ENCODE measurements at regions not wholly inside any gene's neighbourhood (a gene's known extent, or its start where the extent isn't known, plus 50 kb on each side); places are given as distances from the start of the nearest gene placed in this dataset.

- peak in 1 of 2 experiments; percentile 21 for DNase-seq
These were observed 71.6 kb upstream of the ZPBP start for GRCh38 chr7:50164559-50165170.

- DNase-seq: no peak
These were observed 67.2 kb upstream of the ZPBP start for GRCh38 chr7:50160206-50160605.

- no peak for DNase-seq
These were observed 66.1 kb upstream of the ZPBP start for GRCh38 chr7:50159154-50159553.

- DNase-seq: no peak
These were observed 63.7 kb upstream of the ZPBP start for GRCh38 chr7:50156706-50157105.

- no peak for DNase-seq
These were observed 63.1 kb upstream of the ZPBP start for GRCh38 chr7:50156163-50156562.

- no peak for DNase-seq
These were observed 62.7 kb upstream of the ZPBP start for GRCh38 chr7:50155755-50156154.

- DNase-seq: no peak
These were observed 60.9 kb upstream of the ZPBP start for GRCh38 chr7:50153995-50154394.

- no peak for DNase-seq
These were observed 60.1 kb upstream of the ZPBP start for GRCh38 chr7:50153148-50153547.

- no peak for DNase-seq
These were observed 59.4 kb upstream of the ZPBP start for GRCh38 chr7:50152486-50152885.

GRCh38 chr7:50151661-50152060, 58.6 kb upstream of the ZPBP start:
- no peak for DNase-seq

- DNase-seq: no peak
These were observed 58.0 kb upstream of the ZPBP start for GRCh38 chr7:50151001-50151400.

GRCh38 chr7:50149369-50149768, 56.3 kb upstream of the ZPBP start:
- DNase-seq: no peak

GRCh38 chr7:50147951-50148808, 55.1 kb upstream of the ZPBP start:
- peak in 1 of 2 experiments; percentile 32 for DNase-seq

GRCh38 chr7:50146692-50147091, 53.6 kb upstream of the ZPBP start:
- DNase-seq: no peak

- DNase-seq: no peak
These were observed 52.8 kb upstream of the ZPBP start for GRCh38 chr7:50145801-50146338.

GRCh38 chr7:50145226-50145625, 52.2 kb upstream of the ZPBP start:
- DNase-seq: no peak
